Fibroblast of lung (primary cell): ENCODE measurements at regions not wholly inside any gene's neighbourhood (a gene's known extent, or its start where the extent isn't known, plus 50 kb on each side); places are given as distances from the start of the nearest gene placed in this dataset.

Experiments
- DNase-seq, 2 donors: peaks; one replicate each; pipeline versions ENCODE4 v3.0.0 to v3.0.0-alpha.2; 2010; ENCODE audit warnings: low read depth in 2 of 2
- H2AFZ ChIP-seq: 2 replicates; pipeline ENCODE4 v1.5.1; 2012; ENCODE audit warnings: low read length, control low read depth, inconsistent platforms
- H3K27ac ChIP-seq: 2 replicates; pipeline ENCODE4 v1.5.1; 2011; ENCODE audit warnings: low read length, control low read depth; ENCODE audit not compliant: insufficient read depth
- H3K27me3 ChIP-seq: 2 replicates; pipeline ENCODE4 v1.5.1; 2011; ENCODE audit warnings: mild to moderate bottlenecking, low read length; ENCODE audit not compliant: control insufficient read depth, insufficient read depth
- H3K36me3 ChIP-seq: 2 replicates; pipeline ENCODE4 v1.5.1; 2011; ENCODE audit warnings: low read length; ENCODE audit not compliant: control insufficient read depth, insufficient read depth
- H3K4me1 ChIP-seq: 2 replicates; pipeline ENCODE4 v1.5.1; 2011; ENCODE audit warnings: low read length; ENCODE audit not compliant: control insufficient read depth, insufficient read depth; ENCODE audit errors: extremely low read depth
- H3K4me2 ChIP-seq: 2 replicates; pipeline ENCODE4 v1.5.1; 2011; ENCODE audit warnings: low read length, control low read depth; ENCODE audit not compliant: insufficient read depth; ENCODE audit errors: extremely low read depth
- H3K4me3 ChIP-seq, 4 experiments: fragments of 200-600 bp in 1 of 4; sonication (generic) in 1 of 4; replicated peaks in 1 of 4; 2 replicates each; pipeline ENCODE4 v1.5.1; 2011 to 2016; ENCODE audit warnings: low read length in 4 of 4, low read depth in 3 of 4, mild to moderate bottlenecking in 3 of 4, control low read depth in 2 of 4, inconsistent platforms in 1 of 4, mixed read lengths in 1 of 4; ENCODE audit not compliant: insufficient read depth in 1 of 4; ENCODE audit errors: control extremely low read depth in 1 of 4
- H3K79me2 ChIP-seq: 2 replicates; pipeline ENCODE4 v1.5.1; 2012; ENCODE audit warnings: mild to moderate bottlenecking, low read length, inconsistent platforms; ENCODE audit not compliant: control insufficient read depth, insufficient read depth
- H3K9ac ChIP-seq: 2 replicates; pipeline ENCODE4 v1.5.1; 2011; ENCODE audit warnings: mild to moderate bottlenecking, low read length, control low read depth; ENCODE audit not compliant: insufficient read depth
- H3K9me3 ChIP-seq: 2 replicates; pipeline ENCODE4 v1.5.1; 2012; ENCODE audit warnings: low read depth, low read length; ENCODE audit not compliant: control insufficient read depth, insufficient read depth
- H4K20me1 ChIP-seq: 2 replicates; pipeline ENCODE4 v1.5.1; 2011; ENCODE audit warnings: low read length; ENCODE audit not compliant: control insufficient read depth, insufficient read depth; ENCODE audit errors: extremely low read depth
- CTCF ChIP-seq, 2 donors: IDR thresholded peaks in 1 of 2; conservative IDR thresholded peaks in 1 of 2; 1 replicate in 1 of 2; 2 replicates in 1 of 2; pipeline ENCODE4 v1.5.1; 2011 to 2012; ENCODE audit warnings: low read length in 2 of 2, control low read depth in 1 of 2, inconsistent platforms in 1 of 2, low read depth in 1 of 2, mild to moderate bottlenecking in 1 of 2
- EZH2 ChIP-seq: IDR thresholded peaks from 2 replicates; pipeline ENCODE4 v1.5.1; 2012; ENCODE audit warnings: low read length, control low read depth, mild to moderate bottlenecking; ENCODE audit errors: missing control alignments

- Histone ChIP-seq H3K27ac (no peak overlapping the region), H3K4me2 (no peak overlapping the region), H3K4me3 (no peak overlapping the region), H3K36me3 (no peaks in the 10 kb centered on the region), H3K79me2 (no peaks in the 10 kb centered on the region), H3K27me3 (no peaks in the 10 kb centered on the region), H3K9me3 (no peaks in the 10 kb centered on the region), H3K4me1 (no peaks in the 10 kb centered on the region), H3K9ac (no peak overlapping the region), H2AFZ (no peak overlapping the region), H4K20me1 (no peaks in the 10 kb centered on the region)
- no peak for TF ChIP-seq CTCF (conservative IDR thresholded peaks at IDR 0.05 in 1 of 2, IDR thresholded peaks at IDR 0.05 in 1 of 2; ENCODE audit: low read depth in 1 of 2, low read length in 2 of 2)
- TF ChIP-seq EZH2 = no peak
- no peak for DNase-seq
Observed at GRCh38 chr21:23307065-23307464, 2300.2 kb downstream of the MRPL39 start.

GRCh38 chr21:23292292-23292691 is 2294.1 kb downstream of the NCAM2 start:
- no peak for TF ChIP-seq EZH2
- TF ChIP-seq CTCF (conservative IDR thresholded peaks at IDR 0.05 in 1 of 2, IDR thresholded peaks at IDR 0.05 in 1 of 2; ENCODE audit: low read depth in 1 of 2, low read length in 2 of 2) = no peak
- H3K4me1 ChIP-seq = no peaks in the 10 kb centered on the region
- no peaks in the 10 kb centered on the region for H3K79me2 ChIP-seq
- H4K20me1 ChIP-seq = no peaks in the 10 kb centered on the region
- no peak for DNase-seq
- H3K9ac ChIP-seq = no peak overlapping the region
- H3K36me3 ChIP-seq = no peaks in the 10 kb centered on the region
- H3K9me3 ChIP-seq = no peaks in the 10 kb centered on the region
- no peak overlapping the region for H3K4me2 ChIP-seq
- H2AFZ ChIP-seq = no peak overlapping the region
- H3K4me3 ChIP-seq = no peak overlapping the region
- H3K27ac ChIP-seq = no peak overlapping the region
- no peaks in the 10 kb centered on the region for H3K27me3 ChIP-seq

GRCh38 chr21:23281917-23282316 is 2283.7 kb downstream of the NCAM2 start:
- no peaks in the 10 kb centered on the region for H4K20me1 ChIP-seq
- H3K79me2 ChIP-seq = no peaks in the 10 kb centered on the region
- H2AFZ ChIP-seq = no peak overlapping the region
- DNase-seq = no peak
- no peaks in the 10 kb centered on the region for H3K9me3 ChIP-seq
- no peaks in the 10 kb centered on the region for H3K27me3 ChIP-seq
- no peaks in the 10 kb centered on the region for H3K36me3 ChIP-seq
- H3K4me1 ChIP-seq = no peaks in the 10 kb centered on the region
- no peak overlapping the region for H3K9ac ChIP-seq
- H3K4me3 ChIP-seq = no peak overlapping the region
- H3K4me2 ChIP-seq = no peak overlapping the region
- TF ChIP-seq EZH2 (no peak), CTCF (conservative IDR thresholded peaks at IDR 0.05 in 1 of 2, IDR thresholded peaks at IDR 0.05 in 1 of 2; ENCODE audit: low read depth in 1 of 2, low read length in 2 of 2) (no peak)
- H3K27ac ChIP-seq = no peak overlapping the region
